Liver (tissue), 8 donors: ENCODE measurements at regions not wholly inside any gene's neighbourhood (a gene's known extent, or its start where the extent isn't known, plus 50 kb on each side); places are given as distances from the start of the nearest gene placed in this dataset.

Experiments used
- DNase-seq: peaks from one replicate; pipeline ENCODE4 v3.0.0-alpha.2; 2017; ENCODE audit warnings: low spot score
- H3K27ac ChIP-seq, 2 donors: one replicate each; pipeline ENCODE4 v1.7.0; 2013; ENCODE audit warnings: inconsistent platforms in 2 of 2, low read length in 2 of 2, control low read depth in 1 of 2, low read depth in 1 of 2, mild to moderate bottlenecking in 1 of 2
- H3K27me3 ChIP-seq, 4 donors: one replicate each; pipeline versions ENCODE4 v1.6.1 to v1.7.0; 2013; ENCODE audit warnings: low read length in 3 of 4, inconsistent platforms in 1 of 4, mild to moderate bottlenecking in 1 of 4, moderate library complexity in 1 of 4; ENCODE audit not compliant: control insufficient read depth in 4 of 4, insufficient read depth in 4 of 4
- H3K36me3 ChIP-seq, 4 donors: one replicate each; pipeline versions ENCODE4 v1.6.1 to v1.7.0; 2013; ENCODE audit warnings: low read length in 3 of 4, mild to moderate bottlenecking in 3 of 4, low read depth in 1 of 4, moderate library complexity in 1 of 4; ENCODE audit not compliant: control insufficient read depth in 4 of 4, insufficient read depth in 3 of 4
- H3K4me1 ChIP-seq, 4 donors: one replicate each; pipeline versions ENCODE4 v1.6.1 to v1.7.0; 2013; ENCODE audit warnings: low read length in 3 of 4, mild to moderate bottlenecking in 3 of 4, moderate library complexity in 1 of 4; ENCODE audit not compliant: control insufficient read depth in 4 of 4, insufficient read depth in 4 of 4
- H3K4me3 ChIP-seq, 3 donors: one replicate each; pipeline versions ENCODE4 v1.6.1 to v1.7.0; 2013; ENCODE audit warnings: low read length in 3 of 3, control low read depth in 1 of 3, low read depth in 1 of 3, mild to moderate bottlenecking in 1 of 3
- H3K9ac ChIP-seq, 2 donors: one replicate each; pipeline ENCODE4 v1.7.0; 2013; ENCODE audit warnings: low read length in 2 of 2, mild to moderate bottlenecking in 2 of 2, moderate library complexity in 2 of 2, control low read depth in 1 of 2, low read depth in 1 of 2
- H3K9me3 ChIP-seq, 4 donors: one replicate each; pipeline versions ENCODE4 v1.6.1 to v1.7.0; 2013; ENCODE audit warnings: low read length in 3 of 4; ENCODE audit not compliant: control insufficient read depth in 4 of 4
- CTCF ChIP-seq: fragments of 150-350 bp; IDR thresholded peaks from 2 replicates; pipeline ENCODE4 v1.5.1; 2017; ENCODE audit warnings: improper control_type of control experiment, low read depth, low read length; ENCODE audit not compliant: missing input control
- EGR1 ChIP-seq, 2 donors: IDR thresholded peaks; 2 replicates each; pipeline ENCODE4 v1.6.1; 2016 to 2018; ENCODE audit warnings: antibody characterized with exemption in 2 of 2, low read depth in 2 of 2
- FOXA1 ChIP-seq: IDR thresholded peaks from 2 replicates; pipeline ENCODE4 v1.6.1; 2016; ENCODE audit warnings: antibody characterized with exemption
- FOXA2 ChIP-seq: IDR thresholded peaks from 2 replicates; pipeline ENCODE4 v1.6.1; 2016; ENCODE audit warnings: antibody characterized with exemption
- GABPA ChIP-seq, 2 donors: IDR thresholded peaks in 1 of 2; conservative IDR thresholded peaks in 1 of 2; 2 replicates each; pipeline ENCODE4 v1.6.1; 2016; ENCODE audit warnings: antibody characterized with exemption in 2 of 2, mild to moderate bottlenecking in 1 of 2, moderate library complexity in 1 of 2
- HNF4A ChIP-seq, 2 donors: conservative IDR thresholded peaks; 2 replicates each; pipeline ENCODE4 v1.6.1; 2016; ENCODE audit warnings: antibody characterized with exemption in 2 of 2, mild to moderate bottlenecking in 2 of 2
- HNF4G ChIP-seq: IDR thresholded peaks from 2 replicates; pipeline ENCODE4 v1.6.1; 2016; ENCODE audit warnings: antibody characterized with exemption
- JUND ChIP-seq, 2 donors: IDR thresholded peaks; 2 replicates each; pipeline ENCODE4 v1.6.1; 2016; ENCODE audit warnings: antibody characterized with exemption in 2 of 2
- MAX ChIP-seq: IDR thresholded peaks from 2 replicates; pipeline ENCODE4 v1.6.1; 2016; ENCODE audit warnings: antibody characterized with exemption
- RAD21 ChIP-seq, 2 donors: IDR thresholded peaks; 2 replicates each; pipeline ENCODE4 v1.6.1; 2016; ENCODE audit warnings: antibody characterized with exemption in 2 of 2, mild to moderate bottlenecking in 2 of 2
- REST ChIP-seq: IDR thresholded peaks from 2 replicates; pipeline ENCODE4 v1.6.1; 2016; ENCODE audit warnings: antibody characterized with exemption, mild to moderate bottlenecking
- RXRA ChIP-seq, 2 donors: IDR thresholded peaks; 2 replicates each; pipeline ENCODE4 v1.6.1; 2017 to 2018; ENCODE audit warnings: antibody characterized with exemption in 2 of 2, mild to moderate bottlenecking in 1 of 2
- SP1 ChIP-seq: IDR thresholded peaks from 2 replicates; pipeline ENCODE4 v1.6.1; 2018; ENCODE audit warnings: antibody characterized with exemption, mild to moderate bottlenecking
- TAF1 ChIP-seq: conservative IDR thresholded peaks from 2 replicates; pipeline ENCODE4 v1.6.1; 2016; ENCODE audit warnings: antibody characterized with exemption, mild to moderate bottlenecking
- WGBS: extraction: QIAGEN DNeasy Blood & Tissue Kit; methylation state at CpG from one replicate; pipeline ENCODE4 v1.1.7; 2013; 5-methylcytosine and 5-hydroxymethylcytosine counted together
- TF ChIP-seq, protein P1 (sequence below): IDR thresholded peaks from 2 replicates; pipeline ENCODE4 v1.6.1; 2016; ENCODE audit warnings: antibody characterized with exemption
- TF ChIP-seq, protein P2 (sequence below): IDR thresholded peaks from 2 replicates; pipeline ENCODE4 v1.6.1; 2016; ENCODE audit warnings: antibody characterized with exemption
- donor health status: healthy.
- donor health status: healthy.
- donor health status: healthy.
- donor health status: healthy.
- donor health status: healthy.

DNA sequence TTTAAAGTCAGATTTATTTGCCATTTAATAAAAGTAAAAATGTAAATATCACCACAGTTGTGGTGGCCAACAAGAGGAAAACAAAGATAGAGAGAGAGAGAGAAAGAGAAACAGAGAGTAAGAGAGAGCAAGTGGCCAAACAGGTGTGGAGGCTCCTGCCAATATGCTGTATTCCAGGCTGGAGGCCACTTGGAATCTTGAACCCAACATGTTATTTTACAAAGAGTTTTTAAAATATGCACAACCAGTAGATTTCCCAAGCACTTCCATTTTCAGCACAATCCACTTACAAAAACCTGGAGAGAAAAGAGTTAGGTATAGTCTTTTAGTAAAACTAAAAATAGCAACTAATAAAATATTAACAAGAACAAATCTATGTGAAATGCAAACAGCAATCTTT, 1323.1 kb upstream of the CITED2 start:
- Histone ChIP-seq H3K27me3 (no peaks in the 10 kb centered on the region), H3K9me3 (no peaks in the 10 kb centered on the region), H3K27ac (no peak overlapping the region), H3K9ac (no peak overlapping the region), H3K36me3 (no peaks in the 10 kb centered on the region), H3K4me3 (no peak overlapping the region), H3K4me1 (no peaks in the 10 kb centered on the region)
- DNase-seq: no peak
- TF ChIP-seq, protein P1, sequence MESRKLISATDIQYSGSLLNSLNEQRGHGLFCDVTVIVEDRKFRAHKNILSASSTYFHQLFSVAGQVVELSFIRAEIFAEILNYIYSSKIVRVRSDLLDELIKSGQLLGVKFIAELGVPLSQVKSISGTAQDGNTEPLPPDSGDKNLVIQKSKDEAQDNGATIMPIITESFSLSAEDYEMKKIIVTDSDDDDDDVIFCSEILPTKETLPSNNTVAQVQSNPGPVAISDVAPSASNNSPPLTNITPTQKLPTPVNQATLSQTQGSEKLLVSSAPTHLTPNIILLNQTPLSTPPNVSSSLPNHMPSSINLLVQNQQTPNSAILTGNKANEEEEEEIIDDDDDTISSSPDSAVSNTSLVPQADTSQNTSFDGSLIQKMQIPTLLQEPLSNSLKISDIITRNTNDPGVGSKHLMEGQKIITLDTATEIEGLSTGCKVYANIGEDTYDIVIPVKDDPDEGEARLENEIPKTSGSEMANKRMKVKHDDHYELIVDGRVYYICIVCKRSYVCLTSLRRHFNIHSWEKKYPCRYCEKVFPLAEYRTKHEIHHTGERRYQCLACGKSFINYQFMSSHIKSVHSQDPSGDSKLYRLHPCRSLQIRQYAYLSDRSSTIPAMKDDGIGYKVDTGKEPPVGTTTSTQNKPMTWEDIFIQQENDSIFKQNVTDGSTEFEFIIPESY: no peak
- TF ChIP-seq REST: no peak
- TF ChIP-seq RXRA (IDR thresholded peaks at IDR 0.05): no peak
- TF ChIP-seq, protein P2, sequence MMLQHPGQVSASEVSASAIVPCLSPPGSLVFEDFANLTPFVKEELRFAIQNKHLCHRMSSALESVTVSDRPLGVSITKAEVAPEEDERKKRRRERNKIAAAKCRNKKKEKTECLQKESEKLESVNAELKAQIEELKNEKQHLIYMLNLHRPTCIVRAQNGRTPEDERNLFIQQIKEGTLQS: no peak
- no peak for TF ChIP-seq HNF4A (conservative IDR thresholded peaks at IDR 0.05)
- no peak for TF ChIP-seq FOXA1
- TF ChIP-seq SP1: no peak
- TF ChIP-seq RAD21 (IDR thresholded peaks at IDR 0.05): no peak
- TF ChIP-seq MAX: no peak
- TF ChIP-seq CTCF: no peak
- no peak for TF ChIP-seq FOXA2
- no peak for TF ChIP-seq TAF1
- TF ChIP-seq JUND (IDR thresholded peaks at IDR 0.05): no peak

DNA sequence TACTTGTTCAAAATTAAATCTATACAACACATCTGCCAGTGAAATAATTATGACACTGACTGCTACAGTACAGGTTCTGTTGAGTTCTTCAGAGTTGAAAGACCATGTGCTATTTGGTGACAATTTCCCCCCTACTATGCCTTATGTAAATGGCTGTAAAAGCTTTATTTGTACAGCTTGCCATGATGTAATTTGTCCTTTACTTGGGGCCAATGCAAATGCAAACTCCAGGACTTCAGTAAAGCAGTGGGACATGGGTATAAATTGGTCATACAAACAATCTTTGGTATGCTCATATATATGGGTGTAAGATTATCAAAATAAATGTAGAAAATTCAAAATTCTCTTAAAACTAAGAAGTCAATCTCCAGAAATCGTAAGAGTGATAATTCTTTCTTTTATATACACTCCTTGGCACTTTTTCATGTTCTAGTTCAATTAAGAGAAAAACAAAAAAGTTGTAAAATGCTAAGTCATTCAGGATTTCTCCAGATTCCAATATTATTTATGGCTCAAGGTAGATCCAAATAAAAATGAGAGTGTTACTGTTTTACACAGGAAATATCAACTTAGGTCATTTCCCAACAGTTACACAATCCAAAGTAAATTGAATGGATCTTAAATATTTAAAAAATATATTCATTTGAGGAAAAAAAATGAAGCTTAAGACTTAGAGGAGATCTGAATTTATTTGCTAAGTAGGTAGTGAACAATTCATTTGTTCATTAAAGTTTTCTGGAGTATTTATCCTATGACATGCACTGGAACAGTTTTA, 1310.5 kb upstream of the CITED2 start:
- WGBS: 82% methylated on average over 1 of the region's 1 CpG
- TF ChIP-seq, protein P2: no peak
- TF ChIP-seq HNF4G (no peak), EGR1 (IDR thresholded peaks at IDR 0.05; ENCODE audit: low read depth in 2 of 2) (no peak), HNF4A (conservative IDR thresholded peaks at IDR 0.05) (no peak), JUND (IDR thresholded peaks at IDR 0.05) (no peak), FOXA2 (no peak), GABPA (IDR thresholded peaks at IDR 0.05 in 1 of 2, conservative IDR thresholded peaks at IDR 0.05 in 1 of 2) (no peak)
- Histone ChIP-seq H3K9ac (no peak overlapping the region), H3K36me3 (no peaks in the 10 kb centered on the region), H3K4me1 (no peaks in the 10 kb centered on the region), H3K27ac (no peak overlapping the region), H3K9me3 (no peaks in the 10 kb centered on the region), H3K27me3 (no peaks in the 10 kb centered on the region), H3K4me3 (no peak overlapping the region)
- no peak for DNase-seq
